ENCODE measurements at regions not wholly inside any gene's neighbourhood (a gene's known extent, or its start where the extent isn't known, plus 50 kb on each side); places are given as distances from the start of the nearest gene placed in this dataset.

- H3K27ac Mint-ChIP-seq (ENCODE audit: unreplicated experiment): no peak overlapping the region
- ChIA-PET CTCF (no interaction called here), POLR2A (no interaction called here)
- TF ChIP-seq CTCF (IDR thresholded peaks at IDR 0.05; ENCODE audit: insufficient read depth in 1 of 2, low read depth in 1 of 2, low read length in 1 of 2, severe bottlenecking in 1 of 2, unreplicated experiment in 1 of 2): no peak
- Histone ChIP-seq H3K4me1 (no peaks in the 10 kb centered on the region), H3K9me3 (no peaks in the 10 kb centered on the region), H3K4me3 (ENCODE audit: low read depth, low read length) (no peak overlapping the region), H3K36me3 (ENCODE audit: control insufficient read depth, insufficient read depth, low read length) (no peaks in the 10 kb centered on the region), H3K27me3 (replicated peaks; ENCODE audit: control insufficient read depth, insufficient read depth, low read length) (no peaks in the 10 kb centered on the region)
- H3K9me3 Mint-ChIP-seq (ENCODE audit: unreplicated experiment): no peaks in the 10 kb centered on the region
- no peaks in the 10 kb centered on the region for H3K4me1 Mint-ChIP-seq (ENCODE audit: low read depth, unreplicated experiment)
- intact Hi-C loops (cut with micrococcal nuclease; ENCODE audit: unreplicated experiment): no loop called here
- peaks cover 4% of the 10 kb centered on the region for H3K27me3 Mint-ChIP-seq (ENCODE audit: insufficient read depth, unreplicated experiment)
- no peak for DNase-seq
- no TSS peak for BruUV-seq (replicated peaks)
- H3K4me3 Mint-ChIP-seq (ENCODE audit: unreplicated experiment): no peak overlapping the region
- no peaks in the 10 kb centered on the region for H3K36me3 Mint-ChIP-seq (ENCODE audit: insufficient read depth, unreplicated experiment)
Observed at GRCh38 chr18:28963481-28963880, 786.6 kb upstream of the CDH2 start.

GRCh38 chr18:28961669-28962228 lies 784.8 kb upstream of the CDH2 start:
- peaks cover 4% of the 10 kb centered on the region for H3K27me3 Mint-ChIP-seq (ENCODE audit: insufficient read depth, unreplicated experiment)
- no TSS peak for BruUV-seq (replicated peaks)
- CTCF ChIA-PET: no interaction called here

GRCh38 chr18:28960146-28960545 lies 783.2 kb upstream of the CDH2 start:
- no peak overlapping the region for H3K4me3 ChIP-seq (ENCODE audit: low read depth, low read length)
- no peak for DNase-seq
- ChIA-PET CTCF (no interaction called here), POLR2A (no interaction called here)
- no peaks in the 10 kb centered on the region for H3K27me3 ChIP-seq (replicated peaks; ENCODE audit: control insufficient read depth, insufficient read depth, low read length)
- Mint-ChIP-seq H3K27me3 (ENCODE audit: insufficient read depth, unreplicated experiment) (peaks cover 4% of the 10 kb centered on the region), H3K4me3 (ENCODE audit: unreplicated experiment) (no peak overlapping the region), H3K4me1 (ENCODE audit: low read depth, unreplicated experiment) (no peaks in the 10 kb centered on the region), H3K9me3 (ENCODE audit: unreplicated experiment) (no peaks in the 10 kb centered on the region), H3K27ac (ENCODE audit: unreplicated experiment) (no peak overlapping the region), H3K36me3 (ENCODE audit: insufficient read depth, unreplicated experiment) (no peaks in the 10 kb centered on the region)
- no TSS peak for BruUV-seq (replicated peaks)
- no peaks in the 10 kb centered on the region for H3K9me3 ChIP-seq
- intact Hi-C loops (cut with micrococcal nuclease; ENCODE audit: unreplicated experiment): no loop called here
- H3K4me1 ChIP-seq: no peaks in the 10 kb centered on the region
- no peaks in the 10 kb centered on the region for H3K36me3 ChIP-seq (ENCODE audit: control insufficient read depth, insufficient read depth, low read length)
- TF ChIP-seq CTCF (IDR thresholded peaks at IDR 0.05; ENCODE audit: insufficient read depth in 1 of 2, low read depth in 1 of 2, low read length in 1 of 2, severe bottlenecking in 1 of 2, unreplicated experiment in 1 of 2): no peak

More at GRCh38 chr18:28961669-28962228, 784.8 kb upstream of the CDH2 start:
- Mint-ChIP-seq H3K9me3 (ENCODE audit: unreplicated experiment) (no peaks in the 10 kb centered on the region), H3K36me3 (ENCODE audit: insufficient read depth, unreplicated experiment) (no peaks in the 10 kb centered on the region), H3K27ac (ENCODE audit: unreplicated experiment) (no peak overlapping the region), H3K4me1 (ENCODE audit: low read depth, unreplicated experiment) (no peaks in the 10 kb centered on the region), H3K4me3 (ENCODE audit: unreplicated experiment) (no peak overlapping the region)
- intact Hi-C loops (cut with micrococcal nuclease; ENCODE audit: unreplicated experiment): no loop called here
- no peaks in the 10 kb centered on the region for H3K36me3 ChIP-seq (ENCODE audit: control insufficient read depth, insufficient read depth, low read length)
- DNase-seq: peak in 1 of 2 experiments; percentile 29
- POLR2A ChIA-PET: no interaction called here
- no peaks in the 10 kb centered on the region for H3K9me3 ChIP-seq
- peak; percentile 25 to 43 for TF ChIP-seq CTCF (IDR thresholded peaks at IDR 0.05; ENCODE audit: insufficient read depth in 1 of 2, low read depth in 1 of 2, low read length in 1 of 2, severe bottlenecking in 1 of 2, unreplicated experiment in 1 of 2)
- H3K4me3 ChIP-seq (ENCODE audit: low read depth, low read length): no peak overlapping the region
- no peaks in the 10 kb centered on the region for H3K4me1 ChIP-seq
- no peaks in the 10 kb centered on the region for H3K27me3 ChIP-seq (replicated peaks; ENCODE audit: control insufficient read depth, insufficient read depth, low read length)
